ENCODE measurements at regions not wholly inside any gene's neighbourhood (a gene's known extent, or its start where the extent isn't known, plus 50 kb on each side); places are given as distances from the start of the nearest gene placed in this dataset.

DNA sequence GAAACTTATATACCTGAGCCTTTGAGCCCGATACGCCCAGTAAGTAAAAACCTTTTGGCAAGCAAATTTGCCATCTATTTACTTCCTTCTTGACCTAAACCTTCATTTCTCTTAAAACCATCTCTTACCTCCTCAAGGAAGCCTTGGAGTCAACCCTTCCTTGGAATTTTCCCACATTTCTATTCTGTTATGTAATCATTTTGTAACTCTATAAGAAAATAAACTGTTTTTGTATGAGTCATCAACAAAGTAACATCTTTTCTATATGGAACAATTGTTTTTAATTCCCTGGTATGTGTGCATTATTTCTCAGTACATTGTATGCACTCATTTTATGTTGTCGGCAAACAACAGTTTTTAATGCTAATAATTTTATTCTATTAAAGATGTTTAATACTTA is 162.0 kb downstream of the TEX36 start:
- TF ChIP-seq, protein P1, sequence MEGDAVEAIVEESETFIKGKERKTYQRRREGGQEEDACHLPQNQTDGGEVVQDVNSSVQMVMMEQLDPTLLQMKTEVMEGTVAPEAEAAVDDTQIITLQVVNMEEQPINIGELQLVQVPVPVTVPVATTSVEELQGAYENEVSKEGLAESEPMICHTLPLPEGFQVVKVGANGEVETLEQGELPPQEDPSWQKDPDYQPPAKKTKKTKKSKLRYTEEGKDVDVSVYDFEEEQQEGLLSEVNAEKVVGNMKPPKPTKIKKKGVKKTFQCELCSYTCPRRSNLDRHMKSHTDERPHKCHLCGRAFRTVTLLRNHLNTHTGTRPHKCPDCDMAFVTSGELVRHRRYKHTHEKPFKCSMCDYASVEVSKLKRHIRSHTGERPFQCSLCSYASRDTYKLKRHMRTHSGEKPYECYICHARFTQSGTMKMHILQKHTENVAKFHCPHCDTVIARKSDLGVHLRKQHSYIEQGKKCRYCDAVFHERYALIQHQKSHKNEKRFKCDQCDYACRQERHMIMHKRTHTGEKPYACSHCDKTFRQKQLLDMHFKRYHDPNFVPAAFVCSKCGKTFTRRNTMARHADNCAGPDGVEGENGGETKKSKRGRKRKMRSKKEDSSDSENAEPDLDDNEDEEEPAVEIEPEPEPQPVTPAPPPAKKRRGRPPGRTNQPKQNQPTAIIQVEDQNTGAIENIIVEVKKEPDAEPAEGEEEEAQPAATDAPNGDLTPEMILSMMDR (conservative IDR thresholded peaks at IDR 0.05): no peak
- TF ChIP-seq EZH2 (IDR thresholded peaks at IDR 0.05; ENCODE audit: low read depth): no peak
